HCT116 (cell line): ENCODE measurements at regions not wholly inside any gene's neighbourhood (a gene's known extent, or its start where the extent isn't known, plus 50 kb on each side); places are given as distances from the start of the nearest gene placed in this dataset.

Source experiments
- ATAC-seq: fragments of 200-7000 bp; cut with Tn5 transposase; 2 replicates; pipeline ENCODE4 v1.9.1; 2020; ENCODE audit warnings: mild to moderate bottlenecking, moderate library complexity
- BruUV-seq: library from RNA; stranded (reverse); fragments of 400-500 nt; replicated peaks from 2 replicates; lab custom pipeline; 2021; lab: Mats Ljungman, UMichigan
- CTCF ChIA-PET: fragments of 300-600 bp; sonication (Branson Sonifier 250); formaldehyde crosslinking; loops from one replicate; lab custom pipeline; 2021; ENCODE audit warnings: antibody characterized with exemption; lab: Charles Lee
- POLR2A ChIA-PET: fragments of 300-600, 350-600 bp; sonication (Branson Sonifier 250); formaldehyde crosslinking; loops from one replicate; lab custom pipeline; 2021; ENCODE audit warnings: antibody characterized with exemption; lab: Charles Lee
- RAD21 ChIA-PET, 2 experiments: fragments of 300-600 bp; sonication (Branson Sonifier 250); formaldehyde crosslinking; loops; one replicate each; lab custom pipeline; 2023; ENCODE audit warnings: low total read pairs in 2 of 2; ENCODE audit not compliant: uncharacterized antibody in 2 of 2, unreplicated experiment in 2 of 2, low non-redundant PET in 1 of 2; lab: Charles Lee
- DNase-seq: peaks from one replicate; pipeline ENCODE4 v3.0.0-alpha.2; 2010; ENCODE audit warnings: low read depth, low spot score
- H2AFZ ChIP-seq: fragments of 200-600 bp; shearing (Covaris generic), sonication (generic); 2 replicates; pipeline ENCODE4 v1.6.1; 2017; ENCODE audit warnings: low read depth, mixed run types, mixed read lengths, antibody characterized with exemption, low read length; ENCODE audit not compliant: poor library complexity, severe bottlenecking
- H3K27ac ChIP-seq: 2 replicates; pipeline ENCODE4 v1.5.1; 2012; ENCODE audit warnings: low read depth, low read length
- H3K27me3 ChIP-seq: fragments of 200-600 bp; sonication (generic); 2 replicates; pipeline ENCODE4 v1.6.1; 2016; ENCODE audit warnings: mixed run types, low read length, mixed read lengths; ENCODE audit not compliant: insufficient read depth
- H3K36me3 ChIP-seq, 2 experiments: fragments of 200-500 bp in 1 of 2; fragments of 200-600 bp in 1 of 2; sonication (Bioruptor generic) in 1 of 2; sonication (generic) in 1 of 2; 2 replicates each; pipeline versions ENCODE4 v1.5.1 to v1.6.1; 2014 to 2016; ENCODE audit warnings: low read length in 2 of 2, inconsistent platforms in 1 of 2, mixed read lengths in 1 of 2, mixed run types in 1 of 2; ENCODE audit not compliant: insufficient read depth in 2 of 2, control insufficient read depth in 1 of 2
- H3K4me1 ChIP-seq, 2 experiments: fragments of 200-600 bp in 1 of 2; sonication (generic) in 1 of 2; 2 replicates each; pipeline versions ENCODE4 v1.5.1 to v1.6.1; 2012 to 2017; ENCODE audit warnings: low read length in 2 of 2, inconsistent platforms in 1 of 2, mild to moderate bottlenecking in 1 of 2, mixed read lengths in 1 of 2, mixed run types in 1 of 2, moderate library complexity in 1 of 2; ENCODE audit not compliant: insufficient read depth in 2 of 2, control insufficient read depth in 1 of 2
- H3K4me2 ChIP-seq: fragments of 200-600 bp; sonication (generic); 2 replicates; pipeline ENCODE4 v1.6.1; 2017; ENCODE audit warnings: mixed run types, low read length, mixed read lengths
- H3K4me3 ChIP-seq, 2 experiments: fragments of 200-600 bp in 1 of 2; sonication (generic) in 1 of 2; replicated peaks in 1 of 2; 2 replicates each; pipeline ENCODE4 v1.5.1; 2011 to 2016; ENCODE audit warnings: low read length in 2 of 2, control low read depth in 1 of 2, low read depth in 1 of 2, mild to moderate bottlenecking in 1 of 2, mixed read lengths in 1 of 2, mixed run types in 1 of 2
- H3K79me2 ChIP-seq: fragments of 200-600 bp; sonication (generic); 2 replicates; pipeline ENCODE4 v1.6.1; 2017; ENCODE audit warnings: mild to moderate bottlenecking, mixed run types, low read length, moderate library complexity, mixed read lengths; ENCODE audit not compliant: insufficient read depth
- H3K9ac ChIP-seq: fragments of 200-600 bp; sonication (generic); 2 replicates; pipeline ENCODE4 v1.6.1; 2016; ENCODE audit warnings: low read length, mixed read lengths
- H3K9me2 ChIP-seq: fragments of 200-600 bp; sonication (generic), shearing (Covaris generic); 2 replicates; pipeline ENCODE4 v1.6.1; 2017; ENCODE audit warnings: mixed run types, mild to moderate bottlenecking, moderate library complexity; ENCODE audit not compliant: insufficient read depth
- H3K9me3 ChIP-seq, 2 experiments: fragments of 200-500 bp in 1 of 2; fragments of 200-600 bp in 1 of 2; sonication (Bioruptor generic) in 1 of 2; sonication (generic) in 1 of 2; 2 replicates each; pipeline ENCODE4 v1.6.1; 2014 to 2017; ENCODE audit warnings: low read length in 2 of 2, mixed read lengths in 2 of 2, inconsistent platforms in 1 of 2, low read depth in 1 of 2, mild to moderate bottlenecking in 1 of 2, mixed run types in 1 of 2, moderate library complexity in 1 of 2; ENCODE audit not compliant: control insufficient read depth in 1 of 2, insufficient read depth in 1 of 2
- H4K20me1 ChIP-seq: fragments of 200-600 bp; sonication (generic), shearing (Covaris generic); 2 replicates; pipeline ENCODE4 v1.6.1; 2017; ENCODE audit warnings: mixed run types, mild to moderate bottlenecking, moderate library complexity; ENCODE audit not compliant: insufficient read depth
- CBX3 ChIP-seq: IDR thresholded peaks from 2 replicates; pipeline ENCODE4 v1.6.1; 2012; ENCODE audit warnings: low read depth
- CEBPB ChIP-seq: IDR thresholded peaks from 2 replicates; pipeline ENCODE4 v1.6.1; 2012; ENCODE audit warnings: low read depth
- FOSL1 ChIP-seq: IDR thresholded peaks from 2 replicates; pipeline ENCODE4 v1.6.1; 2012; ENCODE audit warnings: low read depth
- SIN3A ChIP-seq: IDR thresholded peaks from 2 replicates; pipeline ENCODE4 v1.6.1; 2012; ENCODE audit warnings: low read depth
- SP1 ChIP-seq: IDR thresholded peaks from 2 replicates; pipeline ENCODE4 v1.6.1; 2012; ENCODE audit warnings: low read depth
- TCF7L2 ChIP-seq: IDR thresholded peaks from 2 replicates; pipeline ENCODE4 v1.7.0; 2011; ENCODE audit warnings: borderline replicate concordance, inconsistent platforms; ENCODE audit not compliant: insufficient read depth, insufficient read length; ENCODE audit errors: extremely low read depth
- ZNF274 ChIP-seq: fragments of 200-500 bp; sonication (Bioruptor generic); IDR thresholded peaks from 2 replicates; pipeline ENCODE4 v1.6.1; 2014; ENCODE audit warnings: mild to moderate bottlenecking, low read depth, low read length, inconsistent platforms
- intact Hi-C: fragments of 100-400 bp; cut with micrococcal nuclease; formaldehyde crosslinking; loops from 2 replicates; pipeline ENCODE4 v1.10.0; 2022
- TF ChIP-seq, protein P1 (sequence below): IDR thresholded peaks from 2 replicates; pipeline ENCODE4 v1.6.1; 2011; ENCODE audit warnings: mild to moderate bottlenecking, low read length, moderate library complexity; ENCODE audit not compliant: insufficient replicate concordance; ENCODE audit errors: extremely low read depth
- TF ChIP-seq, protein P2 (sequence below): IDR thresholded peaks from 2 replicates; pipeline ENCODE4 v1.6.1; 2012; ENCODE audit warnings: low read depth
- TF ChIP-seq, protein P3 (sequence below): IDR thresholded peaks from 2 replicates; pipeline ENCODE4 v1.6.1; 2012

DNA sequence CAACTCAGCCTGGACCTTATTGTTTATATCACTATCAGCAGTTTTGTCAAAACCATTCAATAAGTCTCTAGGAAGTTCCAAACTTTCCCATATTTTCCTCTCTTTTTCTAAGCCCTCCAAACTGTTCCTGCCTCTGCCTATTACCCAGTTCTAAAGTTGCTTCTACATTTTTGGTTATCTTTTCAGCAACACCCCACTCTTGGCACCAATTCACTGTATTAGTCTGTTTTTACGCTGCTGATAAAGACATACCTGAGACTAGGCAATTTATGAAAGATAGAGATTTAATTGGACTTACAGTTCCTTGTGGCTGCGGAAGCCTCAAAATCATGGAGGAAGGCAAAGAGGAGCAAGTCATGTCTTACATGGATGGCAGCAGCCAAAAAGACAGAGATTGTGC is 744.4 kb upstream of the ADAMTS16 start:
- TF ChIP-seq CBX3 (no peak), ZNF274 (no peak), SP1 (no peak), CEBPB (no peak), FOSL1 (no peak), TCF7L2 (no peak), SIN3A (no peak)
- TF ChIP-seq, protein P1, sequence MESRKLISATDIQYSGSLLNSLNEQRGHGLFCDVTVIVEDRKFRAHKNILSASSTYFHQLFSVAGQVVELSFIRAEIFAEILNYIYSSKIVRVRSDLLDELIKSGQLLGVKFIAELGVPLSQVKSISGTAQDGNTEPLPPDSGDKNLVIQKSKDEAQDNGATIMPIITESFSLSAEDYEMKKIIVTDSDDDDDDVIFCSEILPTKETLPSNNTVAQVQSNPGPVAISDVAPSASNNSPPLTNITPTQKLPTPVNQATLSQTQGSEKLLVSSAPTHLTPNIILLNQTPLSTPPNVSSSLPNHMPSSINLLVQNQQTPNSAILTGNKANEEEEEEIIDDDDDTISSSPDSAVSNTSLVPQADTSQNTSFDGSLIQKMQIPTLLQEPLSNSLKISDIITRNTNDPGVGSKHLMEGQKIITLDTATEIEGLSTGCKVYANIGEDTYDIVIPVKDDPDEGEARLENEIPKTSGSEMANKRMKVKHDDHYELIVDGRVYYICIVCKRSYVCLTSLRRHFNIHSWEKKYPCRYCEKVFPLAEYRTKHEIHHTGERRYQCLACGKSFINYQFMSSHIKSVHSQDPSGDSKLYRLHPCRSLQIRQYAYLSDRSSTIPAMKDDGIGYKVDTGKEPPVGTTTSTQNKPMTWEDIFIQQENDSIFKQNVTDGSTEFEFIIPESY, result no peak
- TF ChIP-seq, protein P2, sequence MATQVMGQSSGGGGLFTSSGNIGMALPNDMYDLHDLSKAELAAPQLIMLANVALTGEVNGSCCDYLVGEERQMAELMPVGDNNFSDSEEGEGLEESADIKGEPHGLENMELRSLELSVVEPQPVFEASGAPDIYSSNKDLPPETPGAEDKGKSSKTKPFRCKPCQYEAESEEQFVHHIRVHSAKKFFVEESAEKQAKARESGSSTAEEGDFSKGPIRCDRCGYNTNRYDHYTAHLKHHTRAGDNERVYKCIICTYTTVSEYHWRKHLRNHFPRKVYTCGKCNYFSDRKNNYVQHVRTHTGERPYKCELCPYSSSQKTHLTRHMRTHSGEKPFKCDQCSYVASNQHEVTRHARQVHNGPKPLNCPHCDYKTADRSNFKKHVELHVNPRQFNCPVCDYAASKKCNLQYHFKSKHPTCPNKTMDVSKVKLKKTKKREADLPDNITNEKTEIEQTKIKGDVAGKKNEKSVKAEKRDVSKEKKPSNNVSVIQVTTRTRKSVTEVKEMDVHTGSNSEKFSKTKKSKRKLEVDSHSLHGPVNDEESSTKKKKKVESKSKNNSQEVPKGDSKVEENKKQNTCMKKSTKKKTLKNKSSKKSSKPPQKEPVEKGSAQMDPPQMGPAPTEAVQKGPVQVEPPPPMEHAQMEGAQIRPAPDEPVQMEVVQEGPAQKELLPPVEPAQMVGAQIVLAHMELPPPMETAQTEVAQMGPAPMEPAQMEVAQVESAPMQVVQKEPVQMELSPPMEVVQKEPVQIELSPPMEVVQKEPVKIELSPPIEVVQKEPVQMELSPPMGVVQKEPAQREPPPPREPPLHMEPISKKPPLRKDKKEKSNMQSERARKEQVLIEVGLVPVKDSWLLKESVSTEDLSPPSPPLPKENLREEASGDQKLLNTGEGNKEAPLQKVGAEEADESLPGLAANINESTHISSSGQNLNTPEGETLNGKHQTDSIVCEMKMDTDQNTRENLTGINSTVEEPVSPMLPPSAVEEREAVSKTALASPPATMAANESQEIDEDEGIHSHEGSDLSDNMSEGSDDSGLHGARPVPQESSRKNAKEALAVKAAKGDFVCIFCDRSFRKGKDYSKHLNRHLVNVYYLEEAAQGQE, result no peak
- TF ChIP-seq, protein P3, sequence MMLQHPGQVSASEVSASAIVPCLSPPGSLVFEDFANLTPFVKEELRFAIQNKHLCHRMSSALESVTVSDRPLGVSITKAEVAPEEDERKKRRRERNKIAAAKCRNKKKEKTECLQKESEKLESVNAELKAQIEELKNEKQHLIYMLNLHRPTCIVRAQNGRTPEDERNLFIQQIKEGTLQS, result no peak
- no peaks in the 10 kb centered on the region for H3K79me2 ChIP-seq
- RAD21 ChIA-PET, result no interaction called here

More for the DNA sequence above, 744.4 kb upstream of the ADAMTS16 start:
- no peaks in the 10 kb centered on the region for H3K27me3 ChIP-seq
- H3K9ac ChIP-seq, result no peak overlapping the region
- CTCF ChIA-PET, result no interaction called here
- intact Hi-C loops, result no loop called here
- H3K4me1 ChIP-seq, result no peaks in the 10 kb centered on the region
- no TSS peak for BruUV-seq
- H3K4me2 ChIP-seq, result no peak overlapping the region
- no peaks in the 10 kb centered on the region for H3K36me3 ChIP-seq
- no peak overlapping the region for H2AFZ ChIP-seq
- POLR2A ChIA-PET, result no interaction called here
- peaks cover 11 to 25% of the 10 kb centered on the region in 2 experiments; a peak in 3 of 4 replicates for H3K9me3 ChIP-seq
- H3K27ac ChIP-seq, result no peak overlapping the region
- H3K4me3 ChIP-seq, result no peak overlapping the region
- DNase-seq (no peak), ATAC-seq (no peak)
- H4K20me1 ChIP-seq, result no peaks in the 10 kb centered on the region
- H3K9me2 ChIP-seq, result no peaks in the 10 kb centered on the region
